PC-9 (cell line): ENCODE measurements at regions not wholly inside any gene's neighbourhood (a gene's known extent, or its start where the extent isn't known, plus 50 kb on each side); places are given as distances from the start of the nearest gene placed in this dataset.

Experiments
- BruUV-seq: library from RNA; stranded (reverse); fragments of 400-500 nt; replicated peaks from 2 replicates; lab custom pipeline; 2021; lab: Mats Ljungman, UMichigan
- CTCF ChIA-PET: fragments of 300-600 bp; sonication (Branson Sonifier 250); formaldehyde crosslinking; loops from one replicate; lab custom pipeline; 2022; ENCODE audit warnings: antibody characterized with exemption; lab: Charles Lee
- POLR2A ChIA-PET: fragments of 300-600 bp; sonication (Branson Sonifier 250); formaldehyde crosslinking; loops from one replicate; lab custom pipeline; 2022; ENCODE audit warnings: antibody characterized with exemption; ENCODE audit not compliant: unreplicated experiment; lab: Charles Lee
- DNase-seq, 2 experiments: peaks; one replicate each; pipeline versions ENCODE4 v3.0.0 to v3.0.0-alpha.2; 2015 to 2022; ENCODE audit warnings: mixed read lengths in 1 of 2
- H2AFZ ChIP-seq: fragments of 200-600 bp; sonication (generic); 2 replicates; pipeline ENCODE4 v1.8.1; 2017; ENCODE audit warnings: antibody characterized with exemption
- H3F3A ChIP-seq: fragments of 200-600 bp; sonication (generic); 2 replicates; pipeline ENCODE4 v1.8.1; 2017; ENCODE audit warnings: antibody characterized with exemption, mild to moderate bottlenecking, low read depth; ENCODE audit not compliant: insufficient read depth
- H3K27ac ChIP-seq: fragments of 200-600 bp; sonication (generic); 2 replicates; pipeline ENCODE4 v1.6.1; 2016; ENCODE audit warnings: mixed run types
- H3K27me3 ChIP-seq: fragments of 200-600 bp; sonication (generic); 2 replicates; pipeline ENCODE4 v1.6.1; 2016; ENCODE audit warnings: low read depth, mixed run types; ENCODE audit not compliant: insufficient read depth
- H3K36me3 ChIP-seq: fragments of 200-600 bp; sonication (generic); 2 replicates; pipeline ENCODE4 v1.6.1; 2016; ENCODE audit warnings: low read depth, mixed run types
- H3K4me1 ChIP-seq: fragments of 200-600 bp; sonication (generic); replicated peaks from 2 replicates; pipeline ENCODE4 v1.6.1; 2016; ENCODE audit warnings: mixed run types; ENCODE audit not compliant: insufficient read depth
- H3K4me2 ChIP-seq: fragments of 200-600 bp; sonication (generic); 2 replicates; pipeline ENCODE4 v1.6.1; 2017; ENCODE audit warnings: mixed run types
- H3K4me3 ChIP-seq: fragments of 200-600 bp; sonication (generic); 2 replicates; pipeline ENCODE4 v1.6.1; 2016; ENCODE audit warnings: mixed run types
- H3K79me2 ChIP-seq: fragments of 200-600 bp; sonication (generic); 2 replicates; pipeline ENCODE4 v1.6.1; 2017; ENCODE audit warnings: low read depth, mixed run types
- H3K9me2 ChIP-seq: fragments of 200-600 bp; sonication (generic); 2 replicates; pipeline ENCODE4 v1.8.1; 2017; ENCODE audit warnings: mild to moderate bottlenecking; ENCODE audit not compliant: insufficient read depth
- H3K9me3 ChIP-seq: fragments of 200-600 bp; sonication (generic); 2 replicates; pipeline ENCODE4 v1.8.1; 2016; ENCODE audit warnings: low read depth; ENCODE audit not compliant: insufficient read depth
- H4K20me1 ChIP-seq: fragments of 200-600 bp; sonication (generic); 2 replicates; pipeline ENCODE4 v1.8.1; 2017; ENCODE audit not compliant: insufficient read depth
- CTCF ChIP-seq: fragments of 200-600 bp; sonication (generic); conservative IDR thresholded peaks from 2 replicates; pipeline ENCODE4 v1.6.1; 2017; ENCODE audit warnings: mixed run types, antibody characterized with exemption, mild to moderate bottlenecking, moderate library complexity
- EZH2 ChIP-seq: fragments of 200-600 bp; sonication (generic); IDR thresholded peaks from 2 replicates; pipeline ENCODE4 v1.8.0; 2017; ENCODE audit warnings: antibody characterized with exemption, low read depth
- intact Hi-C: fragments of 100-400 bp; cut with micrococcal nuclease; formaldehyde crosslinking; loops from one replicate; pipeline ENCODE4 v1.10.0; 2022; ENCODE audit not compliant: unreplicated experiment

- BruUV-seq, result no TSS peak
- Histone ChIP-seq H3K4me3 (no peak overlapping the region), H3K4me1 (no peaks in the 10 kb centered on the region), H4K20me1 (no peaks in the 10 kb centered on the region), H3K79me2 (no peaks in the 10 kb centered on the region), H3K27ac (no peak overlapping the region), H3K9me3 (no peaks in the 10 kb centered on the region), H3F3A (no peaks in the 10 kb centered on the region), H2AFZ (no peak overlapping the region), H3K36me3 (no peaks in the 10 kb centered on the region), H3K27me3 (peaks cover 9% of the 10 kb centered on the region), H3K9me2 (no peaks in the 10 kb centered on the region), H3K4me2 (no peak overlapping the region)
- ChIA-PET CTCF (no interaction called here), POLR2A (no interaction called here)
- intact Hi-C loops, result no loop called here
- TF ChIP-seq EZH2 (no peak), CTCF (no peak)
- DNase-seq, result no peak
Observed at GRCh38 chr2:75865083-75865482, 154.4 kb upstream of the GCFC2 start.

GRCh38 chr2:75862547-75862946, 151.8 kb upstream of the GCFC2 start:
- H4K20me1 ChIP-seq, result no peaks in the 10 kb centered on the region
- no peaks in the 10 kb centered on the region for H3K4me1 ChIP-seq
- no peak overlapping the region for H3K4me3 ChIP-seq
- no peak overlapping the region for H3K27ac ChIP-seq
- H3K9me3 ChIP-seq, result no peaks in the 10 kb centered on the region
- TF ChIP-seq EZH2 (no peak), CTCF (no peak)
- H3K36me3 ChIP-seq, result no peaks in the 10 kb centered on the region
- no peaks in the 10 kb centered on the region for H3K27me3 ChIP-seq
- no peaks in the 10 kb centered on the region for H3K9me2 ChIP-seq
- no peak overlapping the region for H3K4me2 ChIP-seq
- no peaks in the 10 kb centered on the region for H3K79me2 ChIP-seq
- intact Hi-C loops, result no loop called here
- no TSS peak for BruUV-seq
- POLR2A ChIA-PET, result no interaction called here
- no peaks in the 10 kb centered on the region for H3F3A ChIP-seq
- no peak for DNase-seq
- CTCF ChIA-PET, result no interaction called here
- H2AFZ ChIP-seq, result no peak overlapping the region

GRCh38 chr2:75853436-75853835, 142.7 kb upstream of the GCFC2 start:
- no peaks in the 10 kb centered on the region for H3K9me2 ChIP-seq
- no peak for TF ChIP-seq CTCF
- TF ChIP-seq EZH2, result no peak
- no peaks in the 10 kb centered on the region for H3K9me3 ChIP-seq
- no peaks in the 10 kb centered on the region for H4K20me1 ChIP-seq
- no peaks in the 10 kb centered on the region for H3K79me2 ChIP-seq
- no peak for DNase-seq
- H3K4me3 ChIP-seq, result no peak overlapping the region
- ChIA-PET POLR2A (no interaction called here), CTCF (no interaction called here)
- intact Hi-C loops, result no loop called here
- H3K4me2 ChIP-seq, result no peak overlapping the region
- no peaks in the 10 kb centered on the region for H3K36me3 ChIP-seq
- H3F3A ChIP-seq, result no peaks in the 10 kb centered on the region
- H3K27ac ChIP-seq, result no peak overlapping the region
- H2AFZ ChIP-seq, result no peak overlapping the region
- BruUV-seq, result no TSS peak
- peaks cover 24% of the 10 kb centered on the region for H3K27me3 ChIP-seq
- no peaks in the 10 kb centered on the region for H3K4me1 ChIP-seq
